Mesenchymal stem cell (in vitro differentiated cells and primary cell): ENCODE measurements at regions not wholly inside any gene's neighbourhood (a gene's known extent, or its start where the extent isn't known, plus 50 kb on each side); places are given as distances from the start of the nearest gene placed in this dataset.
"Not testable (repeated sequence)": the region's sequence is repeated elsewhere in the genome, so short reads cannot be mapped to it uniquely, and the experiment has no call there.

ENCODE experiments used
- DNase-seq: peaks from one replicate; pipeline ENCODE4 v3.0.0-alpha.2; 2013
- H2AFZ ChIP-seq: one replicate; pipeline ENCODE4 v1.6.1; 2013; ENCODE audit warnings: low read depth, mild to moderate bottlenecking, control low read depth, inconsistent platforms, low read length, moderate library complexity
- H2AK5ac ChIP-seq: 2 replicates; pipeline ENCODE4 v1.6.1; 2013; ENCODE audit warnings: low read length, moderate library complexity, mild to moderate bottlenecking, inconsistent platforms; ENCODE audit not compliant: severe bottlenecking
- H2BK120ac ChIP-seq: one replicate; pipeline ENCODE4 v1.6.1; 2013; ENCODE audit warnings: low read depth, mild to moderate bottlenecking, inconsistent platforms, low read length, moderate library complexity
- H2BK12ac ChIP-seq, 2 experiments: one replicate each; pipeline ENCODE4 v1.6.1; 2013; ENCODE audit warnings: inconsistent platforms in 2 of 2, low read length in 2 of 2, mild to moderate bottlenecking in 2 of 2, moderate library complexity in 2 of 2, control low read depth in 1 of 2
- H2BK15ac ChIP-seq: one replicate; pipeline ENCODE4 v1.6.1; 2013; ENCODE audit warnings: mild to moderate bottlenecking, low read depth, inconsistent platforms; ENCODE audit not compliant: poor library complexity, severe bottlenecking
- H2BK5ac ChIP-seq: 2 replicates; pipeline ENCODE4 v1.6.1; 2013; ENCODE audit warnings: low read depth, mild to moderate bottlenecking, low read length, control low read depth, inconsistent platforms; ENCODE audit not compliant: poor library complexity, severe bottlenecking
- H3K14ac ChIP-seq, 2 experiments: one replicate each; pipeline ENCODE4 v1.6.1; 2013; ENCODE audit warnings: inconsistent platforms in 2 of 2, low read length in 2 of 2, control low read depth in 1 of 2, mild to moderate bottlenecking in 1 of 2, moderate library complexity in 1 of 2
- H3K18ac ChIP-seq, 2 experiments: one replicate each; pipeline ENCODE4 v1.6.1; 2013; ENCODE audit warnings: inconsistent platforms in 2 of 2, low read length in 2 of 2, control low read depth in 1 of 2, low read depth in 1 of 2, mild to moderate bottlenecking in 1 of 2
- H3K23ac ChIP-seq, 2 experiments: one replicate each; pipeline ENCODE4 v1.6.1; 2013; ENCODE audit warnings: inconsistent platforms in 2 of 2, low read length in 2 of 2, mild to moderate bottlenecking in 2 of 2, moderate library complexity in 2 of 2, control low read depth in 1 of 2
- H3K27ac ChIP-seq: 2 replicates; pipeline ENCODE4 v1.5.1; 2013; ENCODE audit warnings: mild to moderate bottlenecking, moderate library complexity, low read length, control low read depth, inconsistent platforms; ENCODE audit not compliant: poor library complexity, severe bottlenecking
- H3K27me3 ChIP-seq, 2 experiments: 2 replicates each; pipeline versions ENCODE4 v1.6.1 to v1.7.0; 2013; ENCODE audit warnings: low read length in 2 of 2, mild to moderate bottlenecking in 2 of 2, moderate library complexity in 2 of 2, control low read depth in 1 of 2, inconsistent platforms in 1 of 2; ENCODE audit not compliant: control insufficient read depth in 1 of 2, insufficient read depth in 1 of 2
- H3K36me3 ChIP-seq, 2 experiments: 2 replicates each; pipeline versions ENCODE4 v1.6.1 to v1.7.0; 2013; ENCODE audit warnings: low read length in 2 of 2, control low read depth in 1 of 2, inconsistent platforms in 1 of 2, low read depth in 1 of 2, mild to moderate bottlenecking in 1 of 2; ENCODE audit not compliant: insufficient read depth in 2 of 2, control insufficient read depth in 1 of 2
- H3K4ac ChIP-seq, 2 experiments: one replicate each; pipeline ENCODE4 v1.6.1; 2013; ENCODE audit warnings: inconsistent platforms in 2 of 2, low read length in 2 of 2, mild to moderate bottlenecking in 2 of 2, moderate library complexity in 2 of 2, control low read depth in 1 of 2, low read depth in 1 of 2
- H3K4me1 ChIP-seq: 2 replicates; pipeline ENCODE4 v1.6.1; 2013; ENCODE audit warnings: low read depth, low read length, control low read depth; ENCODE audit not compliant: control insufficient read depth, insufficient read depth
- H3K4me2 ChIP-seq: 2 replicates; pipeline ENCODE4 v1.6.1; 2013; ENCODE audit warnings: low read length, mild to moderate bottlenecking, inconsistent platforms; ENCODE audit not compliant: poor library complexity, severe bottlenecking
- H3K4me3 ChIP-seq, 2 experiments: 2 replicates each; pipeline versions ENCODE4 v1.5.1 to v1.7.0; 2013; ENCODE audit warnings: low read length in 2 of 2, mild to moderate bottlenecking in 2 of 2, control low read depth in 1 of 2, low read depth in 1 of 2; ENCODE audit not compliant: insufficient read depth in 1 of 2
- H3K79me1 ChIP-seq: replicated peaks from 2 replicates; pipeline ENCODE4 v1.6.1; 2013; ENCODE audit warnings: mild to moderate bottlenecking, control low read depth, low read length, inconsistent platforms; ENCODE audit not compliant: poor library complexity, severe bottlenecking
- H3K9ac ChIP-seq: 2 replicates; pipeline ENCODE4 v1.7.0; 2013; ENCODE audit warnings: mild to moderate bottlenecking, low read length, moderate library complexity
- H3K9me3 ChIP-seq: 2 replicates; pipeline ENCODE4 v1.7.0; 2013; ENCODE audit warnings: mild to moderate bottlenecking, low read length; ENCODE audit not compliant: control insufficient read depth
- H4K8ac ChIP-seq: one replicate; pipeline ENCODE4 v1.6.1; 2013; ENCODE audit warnings: inconsistent platforms, mild to moderate bottlenecking, low read length, moderate library complexity
- H4K91ac ChIP-seq: one replicate; pipeline ENCODE4 v1.6.1; 2013; ENCODE audit warnings: mild to moderate bottlenecking, low read length, inconsistent platforms
- WGBS: methylation state at CpG from one replicate; pipeline ENCODE4 v1.1.7; 2013; ENCODE audit warnings: mixed read lengths; 5-methylcytosine and 5-hydroxymethylcytosine counted together

DNA sequence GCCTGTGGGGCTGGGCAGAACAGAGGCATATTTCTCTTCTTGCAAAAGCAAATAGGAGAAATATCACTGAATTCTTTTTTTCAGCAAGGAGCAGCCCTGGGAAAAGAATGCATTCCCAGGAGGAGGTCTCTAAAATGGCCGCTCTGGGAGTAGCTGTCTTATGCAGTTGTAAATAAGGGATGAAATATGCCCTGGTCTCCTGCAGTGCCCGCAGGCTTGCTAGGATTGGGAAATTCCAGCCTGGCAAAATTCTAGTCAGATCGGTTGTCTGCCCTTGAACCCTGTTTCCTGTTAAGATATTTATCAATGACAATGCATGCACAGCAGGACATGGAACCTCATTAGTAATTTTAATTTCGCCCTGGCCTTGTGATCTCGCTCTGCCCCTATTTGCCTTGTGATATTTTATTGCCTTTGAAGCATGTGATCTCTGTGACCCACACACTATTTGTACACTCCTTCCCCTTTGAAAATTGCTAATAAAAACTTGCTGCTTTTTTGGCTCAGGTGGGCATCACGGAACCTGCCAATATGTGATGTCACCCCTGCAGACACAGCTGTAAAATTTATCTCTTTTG is 1993.2 kb downstream of the PCDH9 start:
- H3K4me1 ChIP-seq = no peaks in the 10 kb centered on the region
- H2BK15ac ChIP-seq = no peak overlapping the region
- H3K14ac ChIP-seq = no peak overlapping the region
- no peak overlapping the region for H3K27ac ChIP-seq
- DNase-seq = no peak
- no peak overlapping the region for H4K91ac ChIP-seq
- 81% methylated on average over 6 of the region's 6 CpGs for WGBS
- H4K8ac ChIP-seq = no peak overlapping the region
- H2AFZ ChIP-seq = no peak overlapping the region
- peaks cover 5% of the 10 kb centered on the region for H3K9me3 ChIP-seq
- H2BK5ac ChIP-seq = no peak overlapping the region
- H2AK5ac ChIP-seq = no peak overlapping the region
- no peak overlapping the region for H3K4me3 ChIP-seq
- H3K18ac ChIP-seq = no peak overlapping the region
- no peak overlapping the region for H2BK120ac ChIP-seq
- no peak overlapping the region for H2BK12ac ChIP-seq
- no peak overlapping the region for H3K23ac ChIP-seq
- no peak overlapping the region for H3K4ac ChIP-seq
- H3K79me1 ChIP-seq = no peaks in the 10 kb centered on the region
- H3K27me3 ChIP-seq = no peaks in the 10 kb centered on the region
- H3K4me2 ChIP-seq = no peak overlapping the region
- H3K36me3 ChIP-seq = no peaks in the 10 kb centered on the region
- no peak overlapping the region for H3K9ac ChIP-seq

DNA sequence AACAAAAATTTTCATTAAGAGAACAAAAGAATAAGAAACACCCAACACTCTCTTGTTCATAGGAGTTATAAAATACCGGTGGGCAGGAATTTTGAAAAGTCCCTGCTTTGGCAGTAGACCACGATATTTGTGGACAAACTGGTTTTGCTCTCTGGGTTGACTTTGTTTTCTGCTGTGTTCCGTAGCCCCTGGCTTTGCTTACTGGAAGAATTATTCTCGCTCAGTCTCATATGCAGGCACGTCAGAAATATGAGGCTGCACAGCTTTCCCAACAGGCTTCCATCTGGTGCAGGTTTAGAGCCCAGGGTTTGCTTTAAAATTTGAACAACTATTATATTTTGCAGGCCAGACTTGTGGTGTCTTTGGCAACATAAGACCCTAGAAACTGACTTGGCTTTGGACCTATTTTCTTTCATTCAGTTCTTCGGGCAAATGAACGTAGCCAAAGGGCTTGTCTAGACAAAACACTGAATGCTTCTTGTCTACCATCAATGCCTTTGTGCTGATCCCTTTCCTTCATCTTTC is 2012.6 kb downstream of the PCDH9 start:
- Histone ChIP-seq H3K9me3 (no peaks in the 10 kb centered on the region), H3K79me1 (no peaks in the 10 kb centered on the region), H4K91ac (no peak overlapping the region), H3K14ac (no peak overlapping the region), H2AK5ac (no peak overlapping the region), H3K4me1 (no peaks in the 10 kb centered on the region), H3K27me3 (no peaks in the 10 kb centered on the region), H3K27ac (no peak overlapping the region), H4K8ac (no peak overlapping the region), H2BK5ac (no peak overlapping the region), H2BK12ac (no peak overlapping the region), H3K4me3 (no peak overlapping the region), H2BK15ac (no peak overlapping the region), H3K4me2 (no peak overlapping the region), H3K36me3 (no peaks in the 10 kb centered on the region), H3K9ac (no peak overlapping the region), H3K4ac (no peak overlapping the region), H2AFZ (no peak overlapping the region), H3K18ac (no peak overlapping the region), H2BK120ac (no peak overlapping the region), H3K23ac (no peak overlapping the region)
- WGBS = 96% methylated on average over 7 of the region's 7 CpGs
- DNase-seq = no peak

DNA sequence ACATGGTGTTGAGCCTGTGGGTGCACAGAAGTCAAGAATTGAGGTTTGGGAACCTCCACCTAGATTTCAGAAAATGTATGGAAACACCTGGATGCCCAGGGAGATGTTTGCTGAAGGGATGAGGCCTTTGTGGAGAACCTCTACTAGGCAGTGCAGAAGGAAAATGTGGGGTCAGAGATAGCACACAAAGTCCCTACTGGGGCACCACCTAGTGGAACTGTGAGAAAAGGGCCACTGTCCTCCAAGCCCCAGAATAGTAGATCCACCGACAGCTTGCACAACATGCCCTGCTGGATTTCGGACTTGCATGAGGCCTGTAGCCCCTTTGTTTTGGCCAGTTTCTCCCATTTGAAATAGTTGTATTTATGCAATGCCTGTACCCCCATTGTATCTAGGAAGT is 2027.3 kb downstream of the PCDH9 start:
- not testable (repeated sequence) for H2AFZ ChIP-seq, DNase-seq, H2BK5ac ChIP-seq, H4K91ac ChIP-seq, H3K23ac ChIP-seq, H3K9me3 ChIP-seq, H2AK5ac ChIP-seq, H2BK15ac ChIP-seq, H2BK12ac ChIP-seq, H3K14ac ChIP-seq, H3K4me3 ChIP-seq, H3K79me1 ChIP-seq, H3K4me1 ChIP-seq, H3K27me3 ChIP-seq, H3K4ac ChIP-seq, H2BK120ac ChIP-seq, H4K8ac ChIP-seq, H3K18ac ChIP-seq, H3K36me3 ChIP-seq, H3K27ac ChIP-seq, H3K9ac ChIP-seq, H3K4me2 ChIP-seq
- 100% methylated on average over 2 of the region's 2 CpGs for WGBS

DNA sequence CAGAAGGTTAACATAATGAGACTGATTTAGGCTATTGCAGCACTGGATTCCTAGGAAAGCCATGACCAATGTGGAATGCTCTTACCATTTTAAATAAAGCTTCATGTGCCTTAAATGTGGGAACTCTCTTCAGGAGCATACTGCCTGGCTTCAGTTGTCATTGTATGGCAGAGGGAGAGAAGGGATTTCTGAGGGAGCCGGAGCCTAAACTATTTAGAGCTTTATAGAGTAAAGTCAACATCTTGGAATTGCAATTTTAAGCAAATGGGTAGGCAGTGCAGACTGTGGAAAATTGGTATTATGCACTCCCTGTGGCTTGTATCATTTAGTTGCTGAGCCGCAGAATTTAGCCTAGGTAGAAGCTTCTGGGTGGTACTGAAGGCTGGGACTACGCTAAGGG is 2041.4 kb downstream of the PCDH9 start:
- no peaks in the 10 kb centered on the region for H3K9me3 ChIP-seq

More for the DNA sequence above, 2041.4 kb downstream of the PCDH9 start:
- H3K4ac ChIP-seq = no peak overlapping the region
- no peak overlapping the region for H3K4me2 ChIP-seq
- no peak for DNase-seq
- no peak overlapping the region for H3K4me3 ChIP-seq
- H3K9ac ChIP-seq = no peak overlapping the region
- no peak overlapping the region for H4K8ac ChIP-seq
- no peaks in the 10 kb centered on the region for H3K27me3 ChIP-seq
- H2BK12ac ChIP-seq = no peak overlapping the region
- no peak overlapping the region for H3K14ac ChIP-seq
- H3K79me1 ChIP-seq = no peaks in the 10 kb centered on the region
- H3K23ac ChIP-seq = no peak overlapping the region
- no peak overlapping the region for H2AK5ac ChIP-seq
- no peak overlapping the region for H2BK5ac ChIP-seq
- H3K36me3 ChIP-seq = no peaks in the 10 kb centered on the region
- H3K18ac ChIP-seq = no peak overlapping the region
- WGBS = 91% methylated on average over 1 of the region's 3 CpGs
- H2BK15ac ChIP-seq = no peak overlapping the region
- H4K91ac ChIP-seq = no peak overlapping the region
- no peak overlapping the region for H2AFZ ChIP-seq
- H3K4me1 ChIP-seq = no peaks in the 10 kb centered on the region
- no peak overlapping the region for H2BK120ac ChIP-seq
- no peak overlapping the region for H3K27ac ChIP-seq
